BJ (cell line): ENCODE measurements at regions not wholly inside any gene's neighbourhood (a gene's known extent, or its start where the extent isn't known, plus 50 kb on each side); places are given as distances from the start of the nearest gene placed in this dataset.

Experiments
- CTCF ChIA-PET: fragments of 350-600 bp; formaldehyde crosslinking; extraction: SDS; loops from one replicate; lab custom pipeline; 2021; ENCODE audit warnings: antibody characterized with exemption, inconsistent platforms; lab: Yijun Ruan, JAX
- POLR2A ChIA-PET: fragments of 300-600 bp; sonication (Branson Sonifier 250); formaldehyde crosslinking; extraction: SDS; loops from one replicate; lab custom pipeline; 2021; ENCODE audit warnings: antibody characterized with exemption; lab: Charles Lee
- DNase-seq: peaks from one replicate; pipeline ENCODE4 v3.0.0-alpha.2; 2011; ENCODE audit warnings: low read depth
- H3K27me3 ChIP-seq: 2 replicates; pipeline ENCODE4 v1.6.0; 2011; ENCODE audit warnings: low read length; ENCODE audit not compliant: control insufficient read depth, insufficient read depth
- H3K36me3 ChIP-seq: 2 replicates; pipeline ENCODE4 v1.5.1; 2011; ENCODE audit warnings: low read length; ENCODE audit not compliant: control insufficient read depth, insufficient read depth
- H3K4me3 ChIP-seq: 2 replicates; pipeline ENCODE4 v1.5.1; 2011; ENCODE audit warnings: low read depth, mild to moderate bottlenecking, control low read depth, low read length
- CTCF ChIP-seq: IDR thresholded peaks from 2 replicates; pipeline ENCODE4 v1.5.1; 2011; ENCODE audit warnings: low read depth, mild to moderate bottlenecking, control low read depth, inconsistent platforms, low read length, moderate library complexity; ENCODE audit not compliant: insufficient read depth

- no peaks in the 10 kb centered on the region for H3K36me3 ChIP-seq
- ChIA-PET CTCF (interaction anchor here (0.6 to 1.5 kb wide), 8 partner anchors 17 to 1377 kb away, joined by 3 to 4 read pairs (median 3); no protein-coding TSS in a partner anchor), POLR2A (no interaction called here)
- no peak overlapping the region for H3K4me3 ChIP-seq
- peaks cover 2% of the 10 kb centered on the region; the same call in 1 of the 2 replicates for H3K27me3 ChIP-seq
- no peak for TF ChIP-seq CTCF
- no peak for DNase-seq
Measured at GRCh38 chr14:22509036-22509709, 79.9 kb downstream of the DAD1 start.

GRCh38 chr14:22508662-22509035, 80.4 kb downstream of the DAD1 start:
- DNase-seq: no peak
- ChIA-PET POLR2A (no interaction called here), CTCF (interaction anchor here (0.6 to 1.3 kb wide), 5 partner anchors 28 to 1377 kb away, joined by 3 to 4 read pairs (median 3); no protein-coding TSS in a partner anchor)
- Histone ChIP-seq H3K36me3 (no peaks in the 10 kb centered on the region), H3K27me3 (peaks cover 2% of the 10 kb centered on the region; the same call in 1 of the 2 replicates), H3K4me3 (no peak overlapping the region)
- TF ChIP-seq CTCF: no peak

GRCh38 chr14:22508150-22508457, 80.9 kb downstream of the DAD1 start:
- ChIA-PET POLR2A (no interaction called here), CTCF (interaction anchor here (1.1 to 1.3 kb wide), 2 partner anchors 28 to 49 kb away, joined by 3 to 4 read pairs; no protein-coding TSS in a partner anchor)
- no peak overlapping the region for H3K4me3 ChIP-seq
- H3K36me3 ChIP-seq: no peaks in the 10 kb centered on the region
- TF ChIP-seq CTCF: no peak
- peaks cover 2% of the 10 kb centered on the region; the same call in 1 of the 2 replicates for H3K27me3 ChIP-seq
- DNase-seq: no peak

GRCh38 chr14:22506778-22507351, 82.2 kb downstream of the DAD1 start:
- no peak overlapping the region for H3K4me3 ChIP-seq
- CTCF ChIA-PET: interaction anchor here (0.9 kb wide), 1 partner anchor 14 kb away, joined by 3 read pairs; no protein-coding TSS in a partner anchor
- no peak for TF ChIP-seq CTCF
- H3K36me3 ChIP-seq: no peaks in the 10 kb centered on the region
- DNase-seq: no peak
- POLR2A ChIA-PET: no interaction called here
- H3K27me3 ChIP-seq: peaks cover 2% of the 10 kb centered on the region

GRCh38 chr14:22506378-22506710, 82.7 kb downstream of the DAD1 start:
- Histone ChIP-seq H3K36me3 (no peaks in the 10 kb centered on the region), H3K4me3 (no peak overlapping the region), H3K27me3 (peaks cover 2% of the 10 kb centered on the region)
- no peak for TF ChIP-seq CTCF
- ChIA-PET POLR2A (no interaction called here), CTCF (interaction anchor here (0.9 kb wide), 1 partner anchor 15 kb away, joined by 3 read pairs; no protein-coding TSS in a partner anchor)
- no peak for DNase-seq
